Epithelial cell of esophagus (primary cell): ENCODE measurements at regions not wholly inside any gene's neighbourhood (a gene's known extent, or its start where the extent isn't known, plus 50 kb on each side); places are given as distances from the start of the nearest gene placed in this dataset.
A peak's percentile ranks its signal among the peaks of the same experiment; 100 is the strongest.
"Not testable (repeated sequence)": the region's sequence is repeated elsewhere in the genome, so short reads cannot be mapped to it uniquely, and the experiment has no call there.

ENCODE experiments used
- DNase-seq: peaks from one replicate; pipeline ENCODE4 v3.0.0; 2010; ENCODE audit warnings: low read depth
- H3K4me3 ChIP-seq: 2 replicates; pipeline ENCODE4 v1.5.1; 2011; ENCODE audit warnings: mild to moderate bottlenecking, low read length, control low read depth
- CTCF ChIP-seq: IDR thresholded peaks from 2 replicates; pipeline ENCODE4 v1.5.1; 2011; ENCODE audit warnings: low read depth, mild to moderate bottlenecking, low read length, control low read depth, inconsistent platforms; ENCODE audit not compliant: insufficient read depth; ENCODE audit errors: missing control alignments

- DNase-seq: no peak
- no peak for TF ChIP-seq CTCF
- no peak overlapping the region for H3K4me3 ChIP-seq
These were observed 72.5 kb downstream of the FAM50B start for GRCh38 chr6:3921663-3922062.

GRCh38 chr6:3922619-3923018, 73.4 kb downstream of the FAM50B start:
- not testable (repeated sequence) for DNase-seq, H3K4me3 ChIP-seq

GRCh38 chr6:3925223-3926149, 76.3 kb downstream of the FAM50B start:
- H3K4me3 ChIP-seq, DNase-seq: not testable (repeated sequence)

GRCh38 chr6:3926150-3926482, 76.9 kb downstream of the FAM50B start:
- TF ChIP-seq CTCF: no peak
- H3K4me3 ChIP-seq: no peak overlapping the region
- DNase-seq: peak; percentile 17

- TF ChIP-seq CTCF: no peak
- H3K4me3 ChIP-seq: no peak overlapping the region
- DNase-seq: no peak
These were observed 78.9 kb downstream of the FAM50B start for GRCh38 chr6:3928111-3928510.

GRCh38 chr6:3929281-3929798, 80.2 kb downstream of the FAM50B start:
- TF ChIP-seq CTCF: no peak
- H3K4me3 ChIP-seq: no peak overlapping the region
- DNase-seq: no peak

- no peak for DNase-seq
- no peak overlapping the region for H3K4me3 ChIP-seq
- no peak for TF ChIP-seq CTCF
These were observed 88.3 kb downstream of the FAM50B start for GRCh38 chr6:3937438-3937837.

- DNase-seq: no peak
- no peak for TF ChIP-seq CTCF
- H3K4me3 ChIP-seq: no peak overlapping the region
These were observed 89.7 kb downstream of the FAM50B start for GRCh38 chr6:3938715-3939367.
